ENCODE measurements at regions not wholly inside any gene's neighbourhood (a gene's known extent, or its start where the extent isn't known, plus 50 kb on each side); places are given as distances from the start of the nearest gene placed in this dataset.

- TF ChIP-seq POLR2A (IDR thresholded peaks at IDR 0.05): no peak
- TF ChIP-seq, protein P1, sequence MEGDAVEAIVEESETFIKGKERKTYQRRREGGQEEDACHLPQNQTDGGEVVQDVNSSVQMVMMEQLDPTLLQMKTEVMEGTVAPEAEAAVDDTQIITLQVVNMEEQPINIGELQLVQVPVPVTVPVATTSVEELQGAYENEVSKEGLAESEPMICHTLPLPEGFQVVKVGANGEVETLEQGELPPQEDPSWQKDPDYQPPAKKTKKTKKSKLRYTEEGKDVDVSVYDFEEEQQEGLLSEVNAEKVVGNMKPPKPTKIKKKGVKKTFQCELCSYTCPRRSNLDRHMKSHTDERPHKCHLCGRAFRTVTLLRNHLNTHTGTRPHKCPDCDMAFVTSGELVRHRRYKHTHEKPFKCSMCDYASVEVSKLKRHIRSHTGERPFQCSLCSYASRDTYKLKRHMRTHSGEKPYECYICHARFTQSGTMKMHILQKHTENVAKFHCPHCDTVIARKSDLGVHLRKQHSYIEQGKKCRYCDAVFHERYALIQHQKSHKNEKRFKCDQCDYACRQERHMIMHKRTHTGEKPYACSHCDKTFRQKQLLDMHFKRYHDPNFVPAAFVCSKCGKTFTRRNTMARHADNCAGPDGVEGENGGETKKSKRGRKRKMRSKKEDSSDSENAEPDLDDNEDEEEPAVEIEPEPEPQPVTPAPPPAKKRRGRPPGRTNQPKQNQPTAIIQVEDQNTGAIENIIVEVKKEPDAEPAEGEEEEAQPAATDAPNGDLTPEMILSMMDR (IDR thresholded peaks at IDR 0.05): no peak
Observed at GRCh38 chr18:55858661-55859515, 270.9 kb upstream of the TCF4 start.
